ENCODE measurements at regions not wholly inside any gene's neighbourhood (a gene's known extent, or its start where the extent isn't known, plus 50 kb on each side); places are given as distances from the start of the nearest gene placed in this dataset.

GRCh38 chr18:24797981-24798380 lies 337.5 kb downstream of the HRH4 start:
- no peak for DNase-seq

DNA sequence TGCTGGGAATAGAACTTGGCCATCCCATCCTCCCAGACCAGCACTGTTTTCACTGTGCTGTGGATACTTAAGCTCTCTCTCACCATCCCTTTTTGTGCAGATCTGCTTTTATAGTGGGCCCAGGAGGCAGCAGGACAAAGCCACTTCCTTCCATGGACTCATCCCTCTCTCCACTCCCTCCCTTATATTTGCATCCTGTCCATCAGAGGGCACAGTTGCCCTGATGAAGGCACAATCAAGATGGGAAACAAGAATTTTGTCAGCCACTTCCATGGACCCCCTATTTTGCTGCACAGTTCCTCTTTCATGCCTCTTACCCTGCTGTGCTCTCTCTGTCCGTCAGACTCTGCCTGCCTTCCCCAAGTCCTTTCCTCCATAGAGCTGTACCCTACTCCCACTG lies 338.7 kb downstream of the HRH4 start:
- DNase-seq = no peak

GRCh38 chr18:24799720-24800119 lies 339.3 kb downstream of the HRH4 start:
- no peak for DNase-seq

DNA sequence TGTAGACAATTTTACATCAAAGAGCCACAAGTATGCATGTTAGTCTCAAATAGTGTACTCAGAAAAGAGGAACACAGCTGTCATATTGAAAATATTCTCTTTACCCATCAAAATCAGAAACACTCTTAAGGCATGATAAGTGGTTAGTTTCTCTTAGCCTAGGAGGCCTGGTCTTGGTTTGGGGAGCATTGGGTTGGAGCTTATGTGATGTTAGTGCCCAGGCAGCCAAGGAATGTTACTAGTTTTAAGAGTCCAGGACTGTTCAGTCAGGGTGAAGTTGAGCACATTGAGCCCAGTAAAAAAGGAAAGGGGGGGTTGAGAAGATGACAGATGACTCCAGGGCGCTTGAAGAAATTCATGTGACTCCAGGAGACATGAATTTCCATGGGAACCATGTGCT lies 340.6 kb downstream of the HRH4 start:
- no peak for DNase-seq

DNA sequence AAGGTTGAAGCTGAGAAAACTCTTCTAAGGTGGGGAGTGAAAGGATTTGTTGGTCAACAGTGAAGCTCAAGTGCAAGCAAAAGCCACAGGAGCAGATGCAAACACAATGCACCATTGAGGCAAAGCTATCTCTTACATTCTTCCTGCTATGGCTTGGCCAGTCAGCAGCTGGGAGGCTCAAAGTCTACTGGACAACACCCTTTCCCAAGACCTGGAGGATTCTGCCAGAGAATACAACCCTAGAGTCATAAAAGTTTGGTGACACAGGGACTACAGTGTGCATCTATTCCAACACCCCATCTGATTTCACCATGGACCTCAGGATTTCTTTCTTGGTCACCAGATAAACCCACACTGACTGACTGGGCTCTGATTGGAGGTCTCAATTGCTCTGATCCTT lies 342.0 kb downstream of the HRH4 start:
- no peak for DNase-seq

DNA sequence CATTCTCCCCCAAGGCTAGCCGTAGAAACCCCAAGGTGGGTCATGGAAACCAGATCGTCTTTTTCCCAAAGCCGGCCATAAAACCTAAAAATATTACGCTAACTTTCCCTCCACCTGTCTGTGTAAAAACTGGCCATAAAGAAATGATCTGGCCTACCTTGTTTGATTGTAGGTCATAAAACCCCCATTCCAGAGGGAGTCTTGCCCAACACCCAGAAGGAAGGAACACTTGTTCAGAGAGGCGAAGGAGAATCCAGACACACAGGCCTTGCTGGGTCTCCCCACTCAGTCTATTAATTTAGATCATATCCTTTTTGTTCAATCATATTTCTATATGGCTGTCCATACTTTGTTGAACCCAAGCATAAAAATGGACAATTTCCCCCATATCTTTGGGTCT lies 344.7 kb downstream of the HRH4 start:
- DNase-seq = no peak

DNA sequence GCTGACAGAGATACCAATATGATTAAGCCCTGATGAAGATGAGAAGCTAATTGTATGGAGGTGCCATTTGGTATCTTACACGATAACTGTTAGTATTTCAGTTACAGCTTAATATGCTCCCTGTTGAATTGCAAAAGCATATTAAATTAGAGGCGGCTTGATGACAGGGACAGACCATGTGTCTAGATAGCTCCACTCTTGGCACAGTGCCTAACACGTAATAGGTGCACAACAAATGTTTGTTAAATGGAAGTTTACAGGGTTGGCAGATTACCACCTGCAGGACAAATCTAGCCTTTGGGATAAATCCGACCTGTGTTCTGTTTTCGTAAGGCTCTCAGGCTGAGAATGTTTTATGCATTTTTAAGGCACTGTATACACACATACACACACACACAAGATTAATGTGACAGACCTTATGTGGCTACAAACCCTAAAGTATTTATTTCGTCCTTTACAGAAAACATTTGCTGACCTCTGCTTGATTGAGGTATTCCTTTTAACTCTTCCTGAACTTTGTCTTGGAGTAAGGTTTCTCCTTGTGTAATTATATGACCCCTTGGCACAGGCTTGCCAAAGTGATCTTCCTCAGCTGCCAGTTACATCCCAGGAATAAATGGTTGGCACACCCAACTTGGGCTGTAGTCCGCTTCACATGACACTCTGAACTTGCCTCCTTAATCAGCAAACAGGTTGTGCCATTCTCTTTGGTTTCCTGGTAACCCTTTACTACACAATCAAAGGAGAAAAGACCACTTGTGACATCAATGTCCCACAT lies 348.9 kb downstream of the HRH4 start:
- DNase-seq = no peak

GRCh38 chr18:24810561-24811305 lies 350.3 kb downstream of the HRH4 start:
- DNase-seq = no peak

GRCh38 chr18:24811950-24812681 lies 351.7 kb downstream of the HRH4 start:
- no peak for DNase-seq

GRCh38 chr18:24814521-24814920 lies 354.1 kb downstream of the HRH4 start:
- DNase-seq = no peak

GRCh38 chr18:24817150-24817549 lies 356.7 kb downstream of the HRH4 start:
- no peak for DNase-seq

DNA sequence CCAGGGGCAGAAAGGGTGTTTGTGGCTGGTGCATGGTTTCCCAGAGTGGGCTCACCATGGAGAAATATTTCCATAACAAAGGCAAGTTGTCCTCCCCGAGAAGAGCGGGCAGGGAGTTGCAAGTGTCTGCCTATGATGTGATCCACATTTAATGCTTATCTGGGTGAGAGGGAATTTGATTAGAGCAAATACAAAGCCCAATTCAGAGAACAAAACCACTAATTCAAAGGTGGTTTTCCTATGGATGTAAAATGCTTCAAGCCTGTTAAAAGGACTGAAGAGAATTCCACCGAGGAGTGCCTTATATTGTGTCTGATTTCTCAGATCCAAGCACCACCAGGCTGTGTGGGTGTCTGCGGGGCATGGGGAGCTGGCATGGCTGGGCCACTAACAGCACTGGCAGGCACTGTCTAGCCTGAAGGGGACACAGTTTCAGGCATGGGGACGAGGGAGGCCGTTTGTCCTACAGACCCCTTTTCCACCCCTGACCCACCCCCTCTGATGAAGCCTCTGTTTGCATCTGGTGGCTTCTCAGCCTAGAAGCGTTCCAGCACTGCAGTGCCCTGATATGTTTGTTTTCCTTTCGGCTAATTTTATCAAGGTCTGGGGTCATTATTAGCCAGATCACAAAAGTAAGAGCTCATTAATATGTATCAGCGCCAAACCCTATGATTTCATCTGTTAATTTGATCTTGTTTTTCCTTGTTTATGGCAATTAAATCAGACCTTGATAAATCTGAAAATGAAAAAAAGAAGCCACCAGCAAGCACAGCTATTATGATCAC lies 357.3 kb downstream of the HRH4 start:
- no peak for DNase-seq

- DNase-seq = no peak
These were observed 358.0 kb downstream of the HRH4 start for GRCh38 chr18:24818441-24818840.

DNA sequence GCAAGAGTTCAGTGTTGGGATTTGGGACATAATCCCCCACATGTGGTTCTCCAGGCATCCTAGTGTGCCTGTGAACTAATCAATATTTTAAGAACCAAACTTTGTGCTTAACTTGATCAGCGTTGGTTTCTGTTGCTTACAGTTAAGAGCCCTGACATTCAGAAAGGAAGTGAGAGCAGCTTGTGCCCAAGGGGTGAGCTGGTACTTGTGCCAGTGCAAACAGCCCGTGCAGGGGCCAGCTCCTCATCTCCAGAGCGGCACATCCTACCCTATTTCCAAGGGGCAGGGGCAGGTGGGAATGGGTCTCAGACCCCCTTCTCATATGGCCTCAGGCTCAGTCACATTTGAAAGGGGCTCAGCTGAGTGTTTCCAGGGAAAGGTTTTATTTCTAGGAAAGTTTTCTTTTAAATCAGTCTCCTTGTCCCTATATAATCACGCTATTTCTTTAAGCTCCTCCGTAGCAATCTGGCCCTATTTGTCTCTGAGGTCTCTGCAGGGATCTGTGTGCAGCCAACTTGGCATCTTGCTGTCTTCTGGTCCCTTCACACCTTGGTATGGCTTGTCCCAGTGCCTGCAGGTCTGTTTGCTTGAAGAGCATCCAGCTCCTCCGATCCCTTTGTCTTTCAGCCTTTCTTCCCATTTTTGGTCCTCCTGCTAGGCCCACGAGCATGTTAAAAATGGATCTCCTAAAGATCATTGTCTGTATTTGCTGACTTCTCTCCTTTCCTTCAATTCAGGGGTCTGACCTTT lies 358.9 kb downstream of the HRH4 start:
- DNase-seq = no peak

- DNase-seq = no peak
These were observed 365.0 kb downstream of the HRH4 start for GRCh38 chr18:24825397-24825796.

GRCh38 chr18:24826605-24827004 lies 366.2 kb downstream of the HRH4 start:
- DNase-seq = no peak

DNA sequence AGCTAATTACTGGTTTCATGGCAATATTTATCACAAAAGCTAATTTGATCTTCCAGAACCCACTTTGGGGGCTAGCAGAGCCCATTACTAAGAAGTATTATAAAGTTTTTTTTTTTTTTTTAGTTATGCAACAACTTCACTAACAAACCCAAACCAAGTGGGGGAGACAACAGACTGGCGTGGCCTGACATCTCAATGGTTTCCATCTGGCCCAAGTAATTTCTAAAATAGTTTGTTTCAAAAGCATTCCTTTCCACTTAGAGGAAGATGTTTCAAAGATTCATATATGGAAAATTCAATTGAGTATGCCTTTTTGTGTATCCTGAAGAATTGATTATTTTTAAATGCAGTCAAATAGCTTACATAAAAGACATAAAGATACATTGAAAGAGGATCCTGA lies 367.1 kb downstream of the HRH4 start:
- no peak for DNase-seq

- no peak for DNase-seq
These were observed 370.6 kb downstream of the HRH4 start for GRCh38 chr18:24831081-24831480.

DNA sequence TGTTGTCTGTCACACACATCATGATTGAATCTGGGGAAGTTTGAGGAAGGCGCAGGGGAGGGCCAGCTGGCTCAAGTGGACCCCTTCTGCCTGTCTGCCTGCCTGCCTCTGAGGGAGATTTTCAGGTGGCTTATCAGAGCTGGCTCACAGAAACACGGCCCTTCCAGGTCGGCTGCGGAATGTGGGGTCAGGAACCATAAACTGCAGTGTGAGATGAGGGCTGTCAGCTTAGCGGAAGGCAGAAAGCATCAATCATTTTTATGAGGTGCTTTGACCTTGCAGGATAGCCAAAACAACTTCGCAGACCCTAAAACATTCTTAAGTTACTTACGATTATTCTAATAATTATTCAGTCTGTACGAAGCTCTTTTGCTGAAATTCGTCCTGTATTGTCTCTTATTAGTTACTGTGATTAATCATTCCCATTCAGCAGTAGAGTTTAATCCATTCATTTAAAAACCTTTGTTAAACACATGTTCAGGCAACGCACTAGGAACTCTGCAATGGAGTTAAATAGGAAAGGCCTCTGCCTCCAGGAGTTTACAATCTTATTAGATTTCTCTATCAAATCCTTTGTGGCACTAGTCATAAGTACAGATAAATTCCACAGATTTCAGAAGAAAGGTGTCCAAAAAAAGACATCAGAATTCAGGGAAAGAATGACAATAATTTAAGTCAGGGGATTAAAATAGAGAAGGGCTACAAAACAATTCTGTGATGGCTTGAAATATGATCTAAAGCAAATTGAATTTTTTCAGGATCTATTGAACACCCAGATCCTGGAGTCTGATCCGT lies 371.6 kb downstream of the HRH4 start:
- peak; percentile 9 for DNase-seq

DNA sequence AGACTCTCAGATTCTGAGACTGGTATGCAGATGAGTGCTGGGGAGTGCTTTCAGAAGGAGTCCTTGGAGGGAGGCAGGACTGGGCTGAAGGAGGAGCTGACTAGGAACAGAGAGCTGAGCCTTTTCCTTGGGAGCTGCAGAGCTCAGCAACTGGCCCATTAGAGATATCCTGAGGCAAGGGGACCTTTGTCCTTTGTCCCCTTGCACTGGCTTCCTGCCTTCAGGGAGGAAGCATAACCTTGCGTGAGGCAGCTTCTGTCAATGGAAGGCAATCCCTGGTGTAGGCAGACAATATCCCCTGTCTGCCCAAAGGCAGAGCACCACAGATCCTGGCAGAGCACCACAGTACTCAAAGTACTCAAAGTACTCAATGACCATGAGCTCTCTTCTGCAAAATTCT lies 375.3 kb downstream of the HRH4 start:
- no peak for DNase-seq

GRCh38 chr18:24837066-24837465 lies 376.6 kb downstream of the HRH4 start:
- DNase-seq = no peak
